Activated CD8-positive, alpha-beta memory T cell treated with anti-CD3 and anti-CD28 coated beads for 24 hours (primary cell): ENCODE measurements at regions not wholly inside any gene's neighbourhood (a gene's known extent, or its start where the extent isn't known, plus 50 kb on each side); places are given as distances from the start of the nearest gene placed in this dataset.
"Not testable (repeated sequence)": the region's sequence is repeated elsewhere in the genome, so short reads cannot be mapped to it uniquely, and the experiment has no call there.

ENCODE experiments used
- DNase-seq: peaks from one replicate; pipeline ENCODE4 v3.0.0-alpha.2; 2020

DNA sequence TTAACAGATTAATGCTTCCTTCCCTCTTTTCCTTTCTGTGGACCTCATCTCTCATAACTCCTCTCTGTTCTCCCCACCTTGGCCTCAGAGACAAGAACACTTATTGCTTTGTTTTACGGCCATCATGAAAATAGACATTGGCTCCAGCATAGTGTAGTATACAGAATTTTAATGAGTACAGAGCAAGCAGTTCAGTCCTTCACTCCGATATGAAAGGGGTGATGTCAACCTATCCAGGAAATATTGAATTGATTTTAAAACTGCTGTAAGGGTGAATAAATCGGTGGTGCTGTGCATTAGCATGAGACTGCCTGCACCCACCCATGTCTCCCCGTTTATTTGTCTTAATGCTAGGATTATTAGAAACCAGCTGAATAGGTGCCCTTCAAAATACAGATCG lies 490.9 kb upstream of the TBL1XR1 start:
- DNase-seq = no peak

DNA sequence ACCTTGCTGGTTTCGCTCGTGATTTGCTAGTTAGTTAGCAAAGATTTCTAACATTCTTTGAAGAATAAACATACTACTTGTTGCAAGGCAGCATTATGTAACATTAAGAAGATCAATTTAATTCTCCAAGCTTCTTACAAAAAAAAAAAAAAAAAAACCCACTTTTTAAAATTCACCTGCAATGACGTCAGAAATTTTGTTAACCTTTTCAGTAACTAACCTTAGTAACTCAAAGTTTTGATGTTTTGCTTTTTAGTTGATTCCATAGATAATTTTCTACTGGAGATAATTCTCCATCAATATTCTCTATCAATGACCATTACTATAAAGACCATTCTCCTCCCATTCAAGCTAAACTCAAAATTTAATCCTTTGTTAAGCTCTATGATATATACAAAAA lies 491.8 kb upstream of the TBL1XR1 start:
- DNase-seq = no peak

DNA sequence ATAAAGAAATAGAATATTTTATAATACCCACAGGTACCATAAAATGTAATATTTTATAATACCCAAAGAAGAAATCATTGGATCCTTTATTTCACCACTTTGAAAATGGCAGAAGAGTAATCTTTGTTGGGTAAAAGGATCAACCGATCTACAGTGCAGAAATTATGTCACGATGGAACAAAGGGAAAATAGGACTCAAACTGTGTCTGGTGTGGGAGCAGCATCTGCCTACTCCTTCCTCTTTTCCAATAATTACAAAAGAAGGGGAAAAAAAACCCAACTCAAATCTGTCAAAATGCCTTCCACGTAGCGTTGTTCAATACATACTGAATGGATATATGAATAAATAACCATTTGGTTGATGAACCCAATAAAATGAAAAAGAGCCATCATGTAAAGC lies 492.6 kb upstream of the TBL1XR1 start:
- no peak for DNase-seq

DNA sequence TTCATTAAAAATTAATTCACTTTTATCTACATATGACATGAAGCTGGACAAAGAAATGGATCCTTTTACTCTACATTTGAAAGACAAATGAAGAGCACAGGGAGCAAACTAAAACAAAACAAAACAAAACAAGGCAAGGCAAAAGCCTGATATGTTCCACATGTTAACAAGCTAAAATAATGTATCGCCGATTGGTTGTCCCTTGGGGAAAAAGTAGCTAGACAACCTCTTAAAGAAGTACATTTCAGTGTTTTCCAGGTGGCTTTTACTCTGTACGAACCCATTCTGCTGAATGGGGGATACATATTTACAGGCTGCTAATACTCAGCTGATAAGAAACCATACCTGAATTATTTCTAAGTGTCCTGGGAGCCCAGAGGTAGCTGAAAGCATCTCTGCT lies 493.0 kb upstream of the TBL1XR1 start:
- no peak for DNase-seq

DNA sequence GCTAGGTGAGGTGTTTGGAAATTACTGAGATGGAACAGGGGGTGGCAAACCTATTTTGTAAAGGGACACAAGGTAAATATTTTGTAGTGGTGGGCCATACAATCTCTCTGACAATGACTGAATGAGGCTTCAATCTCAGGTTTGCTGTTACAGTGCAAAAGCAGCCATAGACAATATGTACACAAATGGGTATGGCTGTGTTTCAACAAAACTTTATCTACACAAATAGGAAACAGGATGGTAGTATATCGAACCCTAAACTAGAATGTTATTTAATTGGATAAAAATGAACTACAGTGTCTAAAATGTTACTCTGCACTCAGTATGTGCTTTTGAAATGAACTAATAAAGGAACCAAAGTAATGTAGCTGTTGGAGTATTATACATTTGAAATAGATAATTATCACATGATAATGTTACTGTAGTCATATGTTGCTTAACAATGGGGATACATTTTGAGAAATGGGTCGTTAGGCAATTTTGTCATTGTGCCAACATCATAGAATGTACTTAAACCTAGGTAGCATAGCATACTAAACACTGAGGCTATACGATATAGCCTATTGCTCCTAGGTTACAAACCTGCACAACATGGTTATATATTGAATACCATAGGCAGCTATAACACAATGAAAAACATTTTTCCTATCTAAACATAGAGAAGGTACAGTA lies 495.2 kb upstream of the TBL1XR1 start:
- no peak for DNase-seq

DNA sequence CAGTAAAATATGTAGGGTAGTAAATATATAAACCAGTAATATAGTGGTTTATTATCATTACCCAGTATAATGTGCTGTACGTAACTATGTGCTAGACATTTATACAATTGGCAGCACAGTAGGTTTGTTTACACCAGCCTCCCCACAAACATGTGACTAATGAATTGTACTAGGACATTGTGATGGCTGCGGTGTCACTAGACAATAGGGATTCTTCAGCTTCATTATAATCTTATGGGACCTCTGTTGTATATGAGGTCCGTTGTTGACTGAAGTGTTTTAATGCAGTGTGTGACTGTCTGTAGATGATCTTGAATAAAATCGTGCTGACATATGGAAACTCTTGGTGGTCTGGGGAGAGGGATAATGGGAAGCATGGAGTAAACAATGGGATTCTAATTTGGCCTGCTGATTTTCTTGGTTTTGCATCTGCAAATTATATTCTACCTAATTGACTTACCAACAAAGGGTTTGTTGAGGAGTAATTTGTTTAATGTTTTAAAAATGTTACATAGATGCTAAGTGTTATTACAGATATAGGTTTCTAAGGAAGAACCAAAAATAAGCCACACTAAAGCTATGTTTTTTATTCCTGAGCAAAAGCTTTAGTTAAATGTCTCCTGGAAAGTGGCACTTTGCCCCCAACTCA lies 496.5 kb upstream of the TBL1XR1 start:
- DNase-seq = no peak

DNA sequence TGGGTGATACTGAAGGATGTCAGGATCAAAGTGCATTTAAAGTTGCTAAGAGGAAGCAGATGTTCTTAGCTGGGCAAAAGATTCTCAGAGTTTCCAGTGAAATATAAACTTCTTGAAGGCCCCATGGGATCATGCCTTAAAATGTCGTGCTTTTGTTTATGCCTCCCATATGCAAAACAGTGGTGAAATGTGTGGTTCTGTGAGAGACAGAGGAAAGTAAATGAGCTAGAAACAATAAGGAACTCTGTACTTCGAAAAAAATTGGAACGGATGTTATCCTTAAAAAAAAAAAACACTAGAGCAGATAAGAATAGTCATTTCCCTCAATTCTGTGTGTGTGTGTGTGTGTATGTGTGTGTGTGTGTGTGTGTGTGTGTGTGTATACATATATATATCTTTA lies 497.0 kb upstream of the TBL1XR1 start:
- DNase-seq = no peak

DNA sequence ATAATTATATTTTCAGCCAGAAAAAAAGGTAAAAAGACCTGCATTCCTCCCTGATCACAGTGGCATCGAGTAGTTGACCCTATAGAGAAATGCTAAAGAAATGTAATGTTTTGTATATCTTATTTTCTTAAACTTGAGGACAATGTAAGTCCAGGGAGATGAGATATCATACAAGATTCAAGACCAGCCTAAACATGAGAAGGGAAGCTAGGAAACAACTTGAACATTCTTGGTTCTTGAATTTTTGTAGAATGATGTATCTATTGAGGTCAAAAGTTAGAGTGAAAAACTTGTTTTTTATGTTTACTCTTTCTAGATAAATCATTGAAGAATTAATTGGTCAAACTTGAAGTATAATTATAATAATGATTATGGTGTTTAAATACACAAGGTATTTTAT lies 497.7 kb upstream of the TBL1XR1 start:
- no peak for DNase-seq

DNA sequence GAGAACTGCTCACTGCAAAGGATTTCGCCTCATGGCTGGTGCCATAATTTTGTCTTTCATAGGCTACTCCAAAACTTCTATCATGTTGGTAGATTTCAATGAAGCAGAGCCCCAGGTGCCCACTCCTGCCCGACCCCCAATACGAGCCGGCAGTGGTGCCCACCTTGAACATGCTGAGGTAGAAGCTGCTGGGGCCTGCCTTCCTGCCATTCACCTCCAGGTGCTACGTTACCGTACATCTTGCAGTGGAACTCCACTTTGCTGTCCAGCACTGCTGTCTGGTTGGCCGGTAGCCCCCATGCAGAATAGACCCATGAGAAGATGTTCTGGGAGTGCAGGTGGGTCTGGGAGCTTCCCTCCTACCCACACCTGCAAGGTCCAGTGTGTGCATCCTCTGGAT lies 502.8 kb upstream of the TBL1XR1 start:
- DNase-seq = no peak

DNA sequence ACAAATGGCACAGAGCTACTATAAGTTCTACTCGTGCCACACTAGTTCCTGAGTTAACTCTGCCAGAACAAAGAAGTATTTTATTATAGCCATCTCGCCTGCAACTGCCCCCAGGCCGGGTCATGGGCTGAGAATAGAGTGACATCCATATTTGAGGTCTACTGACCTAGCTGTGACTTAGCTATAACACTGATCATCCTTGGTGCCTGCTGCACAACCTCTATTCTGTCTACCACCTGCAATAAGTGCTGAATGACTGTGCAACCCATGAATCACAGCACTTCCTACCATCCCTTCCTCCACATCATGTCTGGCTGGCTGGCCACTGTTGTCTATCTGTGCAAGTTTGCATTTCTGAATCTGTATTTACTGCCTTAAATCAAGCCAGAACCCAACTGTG lies 506.5 kb upstream of the TBL1XR1 start:
- DNase-seq = no peak

DNA sequence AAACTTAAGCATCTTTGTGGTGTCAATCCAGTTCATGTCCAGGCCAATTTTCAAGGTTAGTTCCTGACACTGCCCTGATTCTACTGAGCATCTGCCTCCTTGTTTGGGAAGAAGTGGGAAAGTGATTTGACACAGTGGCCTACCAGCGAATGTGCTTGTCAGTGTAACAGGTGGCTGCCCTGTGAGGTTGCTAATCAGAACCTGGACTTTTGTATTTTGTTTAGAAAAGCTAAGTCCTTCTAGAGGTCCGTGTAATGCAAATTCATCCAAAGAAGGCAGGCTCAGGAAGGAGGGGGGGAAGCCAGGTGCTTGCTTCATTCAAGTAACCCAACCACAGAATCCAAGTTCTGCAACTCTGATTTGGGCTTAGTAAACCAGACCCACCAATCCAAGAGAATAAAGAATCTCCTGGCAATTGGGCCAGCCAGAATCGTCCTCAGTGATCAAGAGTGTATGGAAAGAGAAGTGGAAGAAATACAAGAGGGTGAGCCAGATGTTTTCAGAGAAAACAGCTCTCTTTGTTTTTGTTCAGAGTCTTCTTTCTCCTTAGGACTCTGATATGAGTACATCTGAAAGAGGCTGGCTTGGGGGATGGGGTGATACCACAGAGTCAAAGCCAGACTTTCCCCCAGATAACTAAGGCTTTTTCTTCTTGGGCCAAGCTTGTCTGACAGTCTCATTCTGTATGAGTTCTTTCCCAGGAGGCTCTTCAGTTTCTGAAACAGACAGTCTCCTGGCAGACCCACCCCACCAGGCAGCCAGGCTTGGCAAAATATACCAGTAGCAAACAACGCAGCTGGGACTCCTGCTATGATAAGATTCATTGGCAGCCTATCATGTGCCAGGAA lies 508.9 kb upstream of the TBL1XR1 start:
- no peak for DNase-seq

DNA sequence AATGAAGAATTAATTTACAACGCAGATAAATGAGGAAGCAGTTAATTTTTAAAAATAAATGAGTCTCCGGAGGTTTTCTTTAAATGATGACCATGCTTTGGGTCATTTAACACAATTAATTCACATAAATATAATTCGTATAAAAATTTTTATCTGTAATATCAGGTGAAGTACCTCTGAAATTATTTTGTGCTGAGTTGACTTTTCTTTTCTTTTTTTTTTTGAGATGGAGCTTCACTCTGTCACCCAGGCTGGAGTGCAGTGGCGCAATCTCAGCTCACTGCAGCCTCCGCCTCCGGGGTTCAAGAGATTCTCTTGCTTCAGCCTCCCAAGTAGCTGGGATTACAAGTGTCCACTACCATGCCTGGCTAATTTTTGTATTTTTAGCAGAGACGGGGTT lies 512.2 kb upstream of the TBL1XR1 start:
- not testable (repeated sequence) for DNase-seq

DNA sequence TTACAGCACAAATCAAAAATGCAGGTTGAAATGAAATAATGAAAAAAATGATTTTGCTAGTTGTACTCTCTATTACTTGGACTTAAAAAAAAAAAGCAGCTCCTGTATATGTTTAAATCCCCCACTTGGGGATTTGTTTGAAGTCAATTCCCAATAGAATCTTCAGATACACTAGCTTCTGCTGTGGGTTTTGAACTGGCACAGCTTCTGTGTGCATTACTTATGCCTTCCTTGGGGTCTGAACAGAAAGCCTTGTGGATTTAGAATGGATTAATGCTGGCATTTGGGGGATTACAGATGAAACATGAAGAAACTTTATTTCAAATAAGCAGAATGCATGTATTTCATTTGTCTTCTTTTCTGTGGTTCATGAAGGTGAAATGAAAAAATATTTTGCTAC lies 513.2 kb upstream of the TBL1XR1 start:
- no peak for DNase-seq

DNA sequence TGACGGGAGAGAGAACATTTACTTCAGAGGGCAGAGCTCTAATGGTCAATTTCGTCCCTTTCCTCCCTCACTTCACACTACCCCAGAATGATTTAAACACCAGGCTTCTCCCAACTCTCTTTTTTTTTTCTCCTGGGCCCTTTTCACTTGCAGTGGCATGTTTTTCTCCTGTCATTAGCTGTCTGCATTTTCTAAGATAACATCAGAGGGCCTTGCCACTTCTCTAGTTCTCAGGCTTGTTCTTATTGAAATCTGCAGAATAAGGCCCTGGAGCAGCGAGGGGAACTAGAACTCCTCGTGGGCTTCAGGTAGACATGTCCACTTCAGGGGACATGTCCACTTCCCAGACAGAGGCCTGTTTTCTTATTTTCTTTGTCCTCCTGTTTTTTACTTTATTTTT lies 514.4 kb upstream of the TBL1XR1 start:
- DNase-seq = no peak

DNA sequence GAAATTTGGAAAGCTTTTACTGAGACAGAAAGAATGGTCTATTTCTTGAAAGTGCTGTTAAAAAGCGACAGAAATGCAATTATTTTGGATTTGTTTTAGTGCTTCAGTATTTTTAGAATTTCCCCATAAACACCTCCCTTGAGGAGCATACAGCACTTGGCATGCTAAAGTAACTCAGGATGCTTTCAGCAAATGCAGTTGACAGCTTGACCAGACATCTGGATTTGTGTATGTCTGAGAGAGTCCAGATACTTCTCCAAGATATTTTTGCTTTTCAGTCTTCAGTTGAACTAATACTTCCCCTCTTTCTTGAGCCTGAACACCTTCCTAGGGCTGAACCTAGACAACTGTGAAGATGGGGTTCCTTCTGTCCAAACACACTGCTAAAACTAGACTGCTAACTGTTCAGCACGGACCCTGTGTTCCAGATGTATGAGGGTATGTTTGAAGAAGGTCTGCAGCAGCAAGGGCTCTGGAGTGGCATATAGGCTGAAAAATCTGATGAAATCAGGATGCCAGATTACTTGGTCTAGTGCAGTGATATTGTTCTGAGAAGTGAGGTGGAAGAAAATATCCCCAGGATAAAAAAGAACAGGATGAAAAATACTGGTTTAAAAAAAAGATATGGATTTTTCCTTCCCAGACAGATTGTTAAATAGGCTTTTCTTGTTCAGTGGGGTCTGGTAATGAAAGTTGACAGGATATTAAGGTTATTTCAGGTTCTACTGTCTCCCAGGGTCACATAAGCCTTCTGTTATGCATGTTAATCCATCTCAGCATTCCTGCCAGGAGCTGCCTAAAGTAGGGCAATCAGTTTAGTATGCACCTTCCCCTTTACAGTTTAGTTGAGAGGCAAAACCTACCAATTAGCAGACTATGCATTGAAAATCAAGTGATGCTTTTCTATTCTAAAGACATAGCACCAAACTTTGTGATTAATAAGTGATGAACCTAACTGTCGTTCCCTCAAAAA lies 516.9 kb upstream of the TBL1XR1 start:
- DNase-seq = no peak

DNA sequence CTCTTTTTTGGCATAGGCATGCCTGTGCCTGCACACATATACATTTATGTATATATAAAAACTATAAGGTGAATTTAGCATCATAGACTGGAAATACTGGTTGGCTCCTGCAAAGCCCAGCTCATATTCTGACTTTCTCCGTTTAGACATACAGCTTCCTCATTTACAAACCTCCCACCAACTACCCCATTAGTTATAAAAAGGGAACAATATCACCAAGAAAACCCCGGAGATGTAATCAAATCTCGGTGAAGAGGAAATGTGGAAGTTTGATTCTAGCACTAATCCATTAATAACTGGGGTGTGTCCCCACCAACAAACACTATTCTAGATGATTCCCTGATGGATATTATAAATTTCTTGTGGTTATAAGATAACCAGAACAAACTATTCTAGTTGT lies 517.7 kb upstream of the TBL1XR1 start:
- no peak for DNase-seq

DNA sequence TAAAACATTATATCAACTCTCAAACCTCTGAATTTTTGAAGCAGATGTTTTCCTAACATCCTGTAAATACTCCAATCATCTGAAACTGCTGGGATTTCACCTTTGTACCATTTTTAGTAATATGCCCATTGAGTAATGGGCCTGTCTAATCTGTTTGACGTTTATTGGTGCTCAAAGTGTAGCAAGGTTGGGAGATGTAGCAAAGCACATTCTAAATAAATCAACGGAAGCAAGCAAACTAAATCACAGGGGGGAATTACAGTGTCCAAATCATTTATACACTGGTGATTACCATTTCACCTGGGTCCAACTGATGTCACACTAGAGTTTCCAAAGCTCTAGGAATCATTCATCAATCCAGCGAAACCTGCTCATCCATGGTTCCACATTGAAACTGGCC lies 518.7 kb upstream of the TBL1XR1 start:
- no peak for DNase-seq

DNA sequence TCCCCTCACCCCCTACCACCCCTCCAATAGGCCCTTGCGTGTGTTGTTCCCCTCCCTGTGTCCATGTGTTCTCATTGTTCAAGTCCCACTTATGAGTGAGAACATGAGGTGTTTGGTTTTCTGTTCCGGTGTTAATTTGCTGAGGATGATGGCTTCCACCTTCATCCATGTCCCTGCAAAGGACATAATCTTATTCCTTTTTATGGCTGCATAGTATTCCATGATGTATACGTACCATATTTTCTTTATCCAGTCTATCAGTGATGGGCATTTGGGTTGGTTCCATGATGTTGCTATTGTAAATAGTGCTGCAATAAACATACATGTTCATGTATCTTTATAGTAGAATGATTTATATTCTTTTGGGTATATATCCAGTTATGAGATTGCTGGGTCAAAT lies 523.6 kb upstream of the TBL1XR1 start:
- DNase-seq = not testable (repeated sequence)

DNA sequence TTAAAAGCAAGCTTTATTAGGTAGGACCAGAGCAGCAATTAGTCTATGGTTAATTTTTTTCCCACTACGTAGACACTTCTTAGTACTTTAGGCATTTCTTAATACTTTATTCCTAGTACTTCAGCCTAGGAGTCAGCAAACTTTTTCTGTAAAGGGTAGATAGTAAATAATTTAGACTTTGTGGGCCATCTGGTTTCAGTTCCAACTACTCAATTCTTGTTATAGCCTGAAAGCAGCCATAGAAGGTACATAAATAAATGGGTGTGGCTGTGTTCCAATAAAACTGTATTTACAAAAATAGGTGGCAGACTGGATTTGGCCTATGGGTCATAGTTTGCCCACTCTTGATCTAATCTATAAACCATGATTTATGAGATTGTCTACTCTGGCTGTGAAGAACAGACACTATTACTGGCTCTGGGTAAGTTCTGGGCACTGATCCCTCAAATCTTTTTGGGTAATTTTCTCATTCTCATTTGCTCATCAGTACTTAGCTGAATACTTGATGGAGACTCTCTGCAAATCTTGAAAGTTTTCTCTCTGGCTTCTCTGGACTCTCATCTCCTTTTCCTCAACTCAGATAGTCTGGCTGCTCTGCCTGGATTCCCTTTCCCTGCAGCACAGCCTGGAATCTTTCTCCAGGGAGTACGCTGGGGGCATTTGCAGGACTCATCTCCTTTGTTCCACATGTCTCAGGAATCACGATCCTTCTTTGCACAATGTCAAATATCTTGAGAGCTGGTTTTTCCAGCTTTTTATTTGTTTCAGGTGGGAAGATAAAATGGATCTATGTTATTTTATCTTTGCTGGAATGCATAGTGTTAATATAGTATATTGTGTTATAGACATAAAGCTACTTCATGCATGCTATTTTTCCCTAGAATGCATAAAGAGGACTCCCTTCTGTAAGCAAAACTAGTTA lies 524.8 kb upstream of the TBL1XR1 start:
- no peak for DNase-seq

DNA sequence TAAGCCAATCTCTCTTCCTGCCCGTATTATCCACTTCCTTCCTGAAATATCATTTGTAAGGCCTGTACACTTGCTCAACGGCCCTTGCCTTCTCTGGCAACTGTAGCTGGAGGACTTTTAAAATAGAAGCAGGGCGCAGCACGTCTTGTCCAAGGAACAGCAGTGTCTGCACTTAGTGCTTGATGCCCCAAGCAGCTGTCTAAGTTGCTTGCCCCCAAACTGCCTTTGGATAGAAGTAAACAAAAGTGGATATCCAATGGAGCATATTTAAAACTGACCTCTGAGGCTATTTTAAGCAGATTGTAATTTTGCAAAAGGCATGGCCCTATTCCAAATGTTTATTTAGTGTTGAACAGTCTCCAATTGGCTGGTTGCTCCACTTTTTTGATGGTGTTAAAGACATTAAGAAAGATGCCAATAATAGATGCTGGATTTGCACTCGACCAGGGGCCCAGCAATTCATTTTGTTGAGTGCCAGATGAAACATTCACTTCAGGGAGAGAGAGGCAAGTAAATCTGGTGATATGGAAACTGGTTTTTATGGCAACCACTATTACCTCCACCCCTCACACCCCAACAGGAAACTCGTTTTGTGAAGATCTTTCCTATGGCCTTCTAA lies 526.8 kb upstream of the TBL1XR1 start:
- DNase-seq = no peak

DNA sequence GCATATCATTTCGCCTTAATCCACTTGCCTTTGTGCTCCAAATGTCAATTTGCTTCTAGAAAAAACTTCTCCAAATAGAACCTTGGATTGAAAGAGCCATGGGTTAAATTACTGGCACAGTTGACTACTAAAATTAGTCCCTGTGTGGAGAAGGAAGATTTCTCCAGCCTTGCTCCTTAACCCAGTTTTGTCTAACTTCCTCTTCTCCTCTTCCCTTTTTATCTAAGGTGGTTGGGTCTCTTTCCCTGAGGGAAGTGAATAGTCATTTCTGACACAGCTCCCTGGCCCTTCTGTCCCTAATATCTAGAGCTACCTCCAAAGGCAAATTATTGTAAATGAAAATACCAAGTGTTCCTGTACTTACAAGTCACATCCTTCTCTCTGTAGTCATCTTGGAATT lies 527.9 kb upstream of the TBL1XR1 start:
- no peak for DNase-seq
